IMR-90 (cell line): ENCODE measurements at regions not wholly inside any gene's neighbourhood (a gene's known extent, or its start where the extent isn't known, plus 50 kb on each side); places are given as distances from the start of the nearest gene placed in this dataset.

Source experiments
- ATAC-seq: fragments of 200-7000 bp; cut with Tn5 transposase; 2 replicates; pipeline ENCODE4 v1.9.1; 2020; ENCODE audit warnings: low read depth, mild to moderate bottlenecking, moderate library complexity
- BruUV-seq: library from RNA; stranded (reverse); fragments of 400-500 nt; replicated peaks from 2 replicates; lab custom pipeline; 2021; lab: Mats Ljungman, UMichigan
- CTCF ChIA-PET: fragments of 300-600 bp; formaldehyde crosslinking; extraction: SDS; loops from one replicate; lab custom pipeline; 2021; ENCODE audit warnings: antibody characterized with exemption; lab: Yijun Ruan, JAX
- POLR2A ChIA-PET: fragments of 300-600 bp; sonication (Branson Sonifier 250); formaldehyde crosslinking; loops from one replicate; lab custom pipeline; 2022; ENCODE audit warnings: antibody characterized with exemption; ENCODE audit not compliant: unreplicated experiment; lab: Charles Lee
- DNase-seq: peaks from one replicate; pipeline ENCODE4 v3.0.0; 2013
- H2AFZ ChIP-seq: replicated peaks from 2 replicates; pipeline ENCODE3; 2013; ENCODE audit warnings: low read length, mild to moderate bottlenecking; ENCODE audit not compliant: poor library complexity
- H2AK5ac ChIP-seq: 2 replicates; pipeline ENCODE4 v1.6.1; 2013; ENCODE audit warnings: low read depth, low read length, inconsistent platforms
- H2AK9ac ChIP-seq: replicated peaks from 2 replicates; pipeline ENCODE3; 2013; ENCODE audit warnings: mild to moderate bottlenecking, low read depth, low read length, moderate library complexity; ENCODE audit not compliant: poor library complexity
- H2BK120ac ChIP-seq: 2 replicates; pipeline ENCODE4 v1.6.1; 2013; ENCODE audit warnings: low read depth, low read length, inconsistent platforms
- H2BK15ac ChIP-seq: 3 replicates; pipeline ENCODE4 v1.6.1; 2013; ENCODE audit warnings: low read depth, low read length, inconsistent platforms
- H2BK20ac ChIP-seq: 2 replicates; pipeline ENCODE4 v1.6.1; 2013; ENCODE audit warnings: low read depth, mild to moderate bottlenecking, inconsistent platforms, low read length, moderate library complexity
- H2BK5ac ChIP-seq: 2 replicates; pipeline ENCODE4 v1.6.1; 2013; ENCODE audit warnings: mild to moderate bottlenecking, low read depth, low read length, inconsistent platforms; ENCODE audit not compliant: poor library complexity, severe bottlenecking
- H3K14ac ChIP-seq: replicated peaks from 2 replicates; pipeline ENCODE4 v1.6.1; 2013; ENCODE audit warnings: low read depth, low read length, inconsistent platforms
- H3K18ac ChIP-seq: 2 replicates; pipeline ENCODE4 v1.6.1; 2013; ENCODE audit warnings: low read depth, low read length, control low read depth
- H3K23ac ChIP-seq: 2 replicates; pipeline ENCODE4 v1.6.1; 2013; ENCODE audit warnings: low read depth, low read length, inconsistent platforms
- H3K27ac ChIP-seq: 2 replicates; pipeline ENCODE4 v1.5.1; 2013; ENCODE audit warnings: mild to moderate bottlenecking, control low read depth, low read length; ENCODE audit not compliant: insufficient read depth
- H3K27me3 ChIP-seq: 2 replicates; pipeline ENCODE4 v1.6.1; 2013; ENCODE audit warnings: low read length; ENCODE audit not compliant: control insufficient read depth, insufficient read depth
- H3K36me3 ChIP-seq: 2 replicates; pipeline ENCODE4 v1.6.1; 2013; ENCODE audit warnings: low read length, mixed read lengths; ENCODE audit not compliant: control insufficient read depth, insufficient read depth
- H3K4ac ChIP-seq: 2 replicates; pipeline ENCODE4 v1.6.1; 2013; ENCODE audit warnings: low read depth, low read length, inconsistent platforms
- H3K4me1 ChIP-seq: 2 replicates; pipeline ENCODE4 v1.6.1; 2013; ENCODE audit warnings: low read length, mixed read lengths; ENCODE audit not compliant: control insufficient read depth, insufficient read depth
- H3K4me2 ChIP-seq: 2 replicates; pipeline ENCODE4 v1.6.1; 2013; ENCODE audit warnings: low read depth, mild to moderate bottlenecking, control low read depth, low read length, moderate library complexity
- H3K4me3 ChIP-seq: 2 replicates; pipeline ENCODE4 v1.5.1; 2013; ENCODE audit warnings: low read depth, mild to moderate bottlenecking, control low read depth, low read length, moderate library complexity; ENCODE audit not compliant: insufficient read depth
- H3K56ac ChIP-seq: 2 replicates; pipeline ENCODE4 v1.6.1; 2013; ENCODE audit warnings: low read length, inconsistent platforms; ENCODE audit not compliant: insufficient read depth; ENCODE audit errors: extremely low read depth
- H3K79me1 ChIP-seq, 2 experiments: 2 replicates each; pipeline ENCODE4 v1.6.1; 2013; ENCODE audit warnings: low read length in 2 of 2, inconsistent platforms in 1 of 2, low read depth in 1 of 2
- H3K9ac ChIP-seq: 2 replicates; pipeline ENCODE4 v1.6.1; 2013; ENCODE audit warnings: low read depth, low read length, control low read depth
- H3K9me1 ChIP-seq: 2 replicates; pipeline ENCODE4 v1.6.1; 2013; ENCODE audit warnings: low read length, inconsistent platforms; ENCODE audit not compliant: insufficient read depth
- H3K9me3 ChIP-seq: 2 replicates; pipeline ENCODE4 v1.6.1; 2013; ENCODE audit warnings: low read length; ENCODE audit not compliant: control insufficient read depth, insufficient read depth
- H4K20me1 ChIP-seq: 2 replicates; pipeline ENCODE4 v1.6.1; 2013; ENCODE audit warnings: low read length, inconsistent platforms; ENCODE audit not compliant: insufficient read depth
- H4K5ac ChIP-seq: 2 replicates; pipeline ENCODE4 v1.6.1; 2013; ENCODE audit warnings: mild to moderate bottlenecking, low read depth, low read length, control low read depth
- H4K8ac ChIP-seq, 2 experiments: 2 replicates each; pipeline ENCODE4 v1.6.1; 2013; ENCODE audit warnings: low read depth in 2 of 2, low read length in 2 of 2, control low read depth in 1 of 2, inconsistent platforms in 1 of 2
- H4K91ac ChIP-seq: 2 replicates; pipeline ENCODE4 v1.6.1; 2013; ENCODE audit warnings: low read depth, low read length, inconsistent platforms; ENCODE audit not compliant: insufficient read depth
- BHLHE40 ChIP-seq: fragments of 150-350 bp; IDR thresholded peaks from 2 replicates; pipeline ENCODE4 v1.6.1; 2016; ENCODE audit warnings: mild to moderate bottlenecking, low read depth, low read length
- CHD1 ChIP-seq: IDR thresholded peaks from 2 replicates; pipeline ENCODE4 v1.6.1; 2012; ENCODE audit warnings: low read depth, low read length, improper control_type of control experiment
- MAFK ChIP-seq: IDR thresholded peaks from 2 replicates; pipeline ENCODE4 v1.6.1; 2012; ENCODE audit warnings: low read depth, low read length, improper control_type of control experiment
- POLR2A ChIP-seq: IDR thresholded peaks from 2 replicates; pipeline ENCODE4 v1.6.1; 2012; ENCODE audit warnings: mild to moderate bottlenecking, low read depth, low read length
- RCOR1 ChIP-seq: IDR thresholded peaks from 2 replicates; pipeline ENCODE4 v1.6.1; 2012; ENCODE audit warnings: mild to moderate bottlenecking, low read length, improper control_type of control experiment; ENCODE audit not compliant: insufficient replicate concordance
- RFX5 ChIP-seq: IDR thresholded peaks from 2 replicates; pipeline ENCODE4 v1.8.0; 2012; ENCODE audit warnings: low read depth, mild to moderate bottlenecking, low read length, moderate library complexity
- SMC3 ChIP-seq: fragments of 150-350 bp; IDR thresholded peaks from 2 replicates; pipeline ENCODE4 v1.6.1; 2016; ENCODE audit warnings: low read depth, mild to moderate bottlenecking, antibody characterized with exemption, low read length, moderate library complexity
- dilution Hi-C: fragments of 300-500 bp; cut with HindIII; formaldehyde crosslinking; loops from one replicate; pipeline ENCODE4 v1.14.3; 2018; ENCODE audit warnings: low sequenced_read_pairs; ENCODE audit not compliant: unreplicated experiment
- in situ Hi-C: fragments of 300-500 bp; cut with MboI; formaldehyde crosslinking; loops from 3 replicates; pipeline ENCODE4 v1.14.3; 2019; ENCODE audit warnings: low sequenced_read_pairs, inconsistent platforms, mixed read lengths
- intact Hi-C: fragments of 100-400 bp; cut with micrococcal nuclease; formaldehyde crosslinking; loops from 2 replicates; pipeline ENCODE4 v1.10.0; 2022
- TF ChIP-seq, protein P1 (sequence below): fragments of 150-350 bp; IDR thresholded peaks from 2 replicates; pipeline ENCODE4 v1.6.1; 2017; ENCODE audit warnings: mild to moderate bottlenecking, antibody characterized with exemption, low read length, low read depth
- TF ChIP-seq, protein P2 (sequence below): conservative IDR thresholded peaks from 2 replicates; pipeline ENCODE4 v1.5.1; 2012; ENCODE audit warnings: mild to moderate bottlenecking, low read depth, low read length, improper control_type of control experiment

DNA sequence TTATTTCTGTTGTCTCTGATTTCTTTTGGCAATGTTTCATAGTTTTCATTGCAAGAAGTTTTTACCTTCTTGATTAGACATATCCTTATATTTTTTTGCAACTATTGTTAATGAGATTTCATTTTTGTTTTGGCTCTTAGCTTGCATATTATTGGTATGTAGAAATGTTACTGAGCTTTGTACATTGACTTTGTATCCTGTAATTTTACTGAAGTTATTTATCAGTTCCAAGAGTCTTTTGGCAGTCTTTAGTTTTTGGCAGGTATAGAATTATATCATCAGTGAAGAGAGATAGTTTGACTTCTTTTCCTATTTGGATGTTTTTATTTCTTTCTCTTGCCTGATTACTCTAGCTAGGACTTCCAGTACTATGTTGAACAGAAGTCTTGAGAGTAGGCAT is 375.7 kb downstream of the TDRD3 start:
- Histone ChIP-seq H3K4me1 (no peaks in the 10 kb centered on the region), H3K18ac (no peak overlapping the region), H4K20me1 (no peaks in the 10 kb centered on the region), H3K79me1 (no peaks in the 10 kb centered on the region), H3K23ac (no peak overlapping the region), H3K9ac (no peak overlapping the region), H3K9me3 (peaks cover 2% of the 10 kb centered on the region; the same call in 1 of the 2 replicates), H3K56ac (no peak overlapping the region), H2BK5ac (no peak overlapping the region), H2BK20ac (no peak overlapping the region), H3K27me3 (no peaks in the 10 kb centered on the region), H2AFZ (no peak overlapping the region), H2BK15ac (no peak overlapping the region), H3K4ac (no peak overlapping the region), H3K14ac (no peak overlapping the region), H3K36me3 (no peaks in the 10 kb centered on the region), H3K4me2 (no peak overlapping the region), H4K91ac (no peak overlapping the region), H3K27ac (no peak overlapping the region), H2BK120ac (no peak overlapping the region), H3K4me3 (no peak overlapping the region), H2AK5ac (no peak overlapping the region), H4K5ac (no peak overlapping the region), H2AK9ac (no peak overlapping the region), H3K9me1 (no peaks in the 10 kb centered on the region), H4K8ac (no peak overlapping the region)
- DNase-seq (no peak), ATAC-seq (no peak)
- BruUV-seq = no TSS peak
- in situ Hi-C loops (no loop called here), intact Hi-C loops (no loop called here), dilution Hi-C loops (no loop called here)
- ChIA-PET POLR2A (no interaction called here), CTCF (no interaction called here)
- TF ChIP-seq MAFK = no peak
- TF ChIP-seq, protein P1, sequence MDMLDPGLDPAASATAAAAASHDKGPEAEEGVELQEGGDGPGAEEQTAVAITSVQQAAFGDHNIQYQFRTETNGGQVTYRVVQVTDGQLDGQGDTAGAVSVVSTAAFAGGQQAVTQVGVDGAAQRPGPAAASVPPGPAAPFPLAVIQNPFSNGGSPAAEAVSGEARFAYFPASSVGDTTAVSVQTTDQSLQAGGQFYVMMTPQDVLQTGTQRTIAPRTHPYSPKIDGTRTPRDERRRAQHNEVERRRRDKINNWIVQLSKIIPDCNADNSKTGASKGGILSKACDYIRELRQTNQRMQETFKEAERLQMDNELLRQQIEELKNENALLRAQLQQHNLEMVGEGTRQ = no peak
- no peak for TF ChIP-seq SMC3
- TF ChIP-seq RCOR1 = no peak
- TF ChIP-seq, protein P2, sequence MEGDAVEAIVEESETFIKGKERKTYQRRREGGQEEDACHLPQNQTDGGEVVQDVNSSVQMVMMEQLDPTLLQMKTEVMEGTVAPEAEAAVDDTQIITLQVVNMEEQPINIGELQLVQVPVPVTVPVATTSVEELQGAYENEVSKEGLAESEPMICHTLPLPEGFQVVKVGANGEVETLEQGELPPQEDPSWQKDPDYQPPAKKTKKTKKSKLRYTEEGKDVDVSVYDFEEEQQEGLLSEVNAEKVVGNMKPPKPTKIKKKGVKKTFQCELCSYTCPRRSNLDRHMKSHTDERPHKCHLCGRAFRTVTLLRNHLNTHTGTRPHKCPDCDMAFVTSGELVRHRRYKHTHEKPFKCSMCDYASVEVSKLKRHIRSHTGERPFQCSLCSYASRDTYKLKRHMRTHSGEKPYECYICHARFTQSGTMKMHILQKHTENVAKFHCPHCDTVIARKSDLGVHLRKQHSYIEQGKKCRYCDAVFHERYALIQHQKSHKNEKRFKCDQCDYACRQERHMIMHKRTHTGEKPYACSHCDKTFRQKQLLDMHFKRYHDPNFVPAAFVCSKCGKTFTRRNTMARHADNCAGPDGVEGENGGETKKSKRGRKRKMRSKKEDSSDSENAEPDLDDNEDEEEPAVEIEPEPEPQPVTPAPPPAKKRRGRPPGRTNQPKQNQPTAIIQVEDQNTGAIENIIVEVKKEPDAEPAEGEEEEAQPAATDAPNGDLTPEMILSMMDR = no peak
- TF ChIP-seq BHLHE40 = no peak
- no peak for TF ChIP-seq CHD1
- no peak for TF ChIP-seq RFX5
- no peak for TF ChIP-seq POLR2A
